ENCODE measurements at regions not wholly inside any gene's neighbourhood (a gene's known extent, or its start where the extent isn't known, plus 50 kb on each side); places are given as distances from the start of the nearest gene placed in this dataset.

DNA sequence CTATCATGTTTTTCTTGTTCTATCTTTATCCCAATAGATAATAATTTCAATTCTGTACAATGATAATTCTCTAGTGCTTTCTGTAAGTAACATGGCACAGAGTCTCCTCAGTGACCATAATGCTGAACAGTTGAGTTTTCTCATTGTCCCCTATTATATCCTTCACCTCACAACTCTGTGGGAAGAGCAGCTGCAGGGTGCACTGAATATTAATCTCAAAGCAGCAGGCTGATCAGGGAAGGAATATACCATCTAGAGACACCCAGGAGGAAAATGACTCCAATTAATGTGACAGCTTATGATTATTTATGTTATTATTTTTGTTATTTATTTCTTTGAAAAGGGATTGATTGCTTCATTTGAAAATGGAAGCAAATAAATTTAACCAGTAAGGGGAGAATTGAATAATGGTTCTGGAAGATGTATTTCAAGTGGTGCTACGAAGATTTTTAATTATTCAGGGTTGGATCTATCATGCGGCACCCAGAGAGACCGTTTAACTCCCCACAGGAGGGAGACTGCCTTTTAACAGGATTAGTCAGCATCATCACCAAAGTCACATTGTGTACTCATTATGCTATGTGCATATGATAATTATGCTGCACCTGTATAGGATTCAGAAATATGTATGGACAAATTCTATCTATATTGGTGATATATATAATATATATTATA is 1015.7 kb upstream of the GOT2 start:
- H3K36me3 Mint-ChIP-seq (ENCODE audit: low read depth): no peaks in the 10 kb centered on the region
- H3K27me3 Mint-ChIP-seq (ENCODE audit: insufficient read depth): no peaks in the 10 kb centered on the region
- no peak for DNase-seq (ENCODE audit: low spot score)
- no peak overlapping the region for H3K4me3 Mint-ChIP-seq
- no peak overlapping the region for H3K27ac Mint-ChIP-seq
- H3K9me3 Mint-ChIP-seq: peaks cover 7% of the 10 kb centered on the region
- intact Hi-C loops (cut with micrococcal nuclease): no loop called here
- no peaks in the 10 kb centered on the region for H3K4me1 Mint-ChIP-seq (ENCODE audit: low read depth)

- Mint-ChIP-seq H3K9me3 (peaks cover 7% of the 10 kb centered on the region), H3K4me3 (no peak overlapping the region), H3K27me3 (ENCODE audit: insufficient read depth) (no peaks in the 10 kb centered on the region), H3K36me3 (ENCODE audit: low read depth) (no peaks in the 10 kb centered on the region), H3K4me1 (ENCODE audit: low read depth) (no peaks in the 10 kb centered on the region), H3K27ac (no peak overlapping the region)
- DNase-seq (ENCODE audit: low spot score): no peak
- intact Hi-C loops (cut with micrococcal nuclease): no loop called here
These were observed 1014.4 kb upstream of the GOT2 start for GRCh38 chr16:59748531-59748930.

GRCh38 chr16:59743504-59743903 is 1009.4 kb upstream of the GOT2 start:
- Mint-ChIP-seq H3K4me3 (no peak overlapping the region), H3K27me3 (ENCODE audit: insufficient read depth) (no peaks in the 10 kb centered on the region), H3K9me3 (peaks cover 5% of the 10 kb centered on the region), H3K36me3 (ENCODE audit: low read depth) (no peaks in the 10 kb centered on the region), H3K4me1 (ENCODE audit: low read depth) (no peaks in the 10 kb centered on the region), H3K27ac (no peak overlapping the region)
- intact Hi-C loops (cut with micrococcal nuclease): no loop called here
- DNase-seq (ENCODE audit: low spot score): no peak

DNA sequence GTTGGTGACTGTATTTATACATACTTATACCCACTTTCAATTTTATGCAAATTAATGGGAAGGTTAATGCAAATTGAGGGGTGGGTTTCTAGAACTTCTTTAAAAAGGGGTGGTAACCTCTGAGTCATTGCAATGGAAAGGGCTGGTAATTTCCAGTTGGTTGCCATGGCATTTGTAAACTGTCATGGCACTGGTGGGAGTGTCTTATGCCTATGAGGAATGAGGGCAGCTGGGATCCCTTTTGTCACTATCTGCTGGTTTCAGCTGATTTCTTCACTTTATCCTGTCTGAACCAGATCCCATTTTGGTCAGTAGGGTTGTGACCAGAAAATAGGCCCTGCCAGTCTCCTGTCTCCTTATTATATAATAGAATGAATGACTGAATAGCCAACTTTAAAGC is 1006.7 kb upstream of the GOT2 start:
- Mint-ChIP-seq H3K9me3 (peaks cover 11% of the 10 kb centered on the region), H3K36me3 (ENCODE audit: low read depth) (no peaks in the 10 kb centered on the region), H3K27ac (no peak overlapping the region), H3K4me1 (ENCODE audit: low read depth) (no peaks in the 10 kb centered on the region), H3K4me3 (no peak overlapping the region), H3K27me3 (ENCODE audit: insufficient read depth) (no peaks in the 10 kb centered on the region)
- no peak for DNase-seq (ENCODE audit: low spot score)
- intact Hi-C loops (cut with micrococcal nuclease): no loop called here

DNA sequence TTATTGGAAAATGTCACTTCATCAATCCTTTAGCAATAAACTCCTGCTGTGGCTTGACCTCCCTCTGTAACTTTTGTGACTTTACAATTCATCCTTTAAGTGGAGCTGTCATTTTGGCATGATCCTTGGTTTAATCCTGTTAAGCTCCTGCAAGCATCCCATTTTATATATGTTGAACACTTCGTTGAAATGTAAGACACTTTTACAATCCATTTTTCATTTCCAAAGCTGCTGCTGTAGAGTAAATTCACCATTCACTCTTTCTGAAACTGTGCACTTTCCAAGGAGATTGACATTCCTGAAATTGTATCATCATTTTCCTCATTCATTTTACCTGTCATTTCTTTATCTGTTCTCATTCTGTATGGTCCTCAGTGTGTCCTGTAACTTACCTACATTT is 1003.2 kb upstream of the GOT2 start:
- H3K27me3 Mint-ChIP-seq (ENCODE audit: insufficient read depth): no peaks in the 10 kb centered on the region
- no peak overlapping the region for H3K27ac Mint-ChIP-seq
- no peak for DNase-seq (ENCODE audit: low spot score)
- H3K36me3 Mint-ChIP-seq (ENCODE audit: low read depth): no peaks in the 10 kb centered on the region
- H3K4me1 Mint-ChIP-seq (ENCODE audit: low read depth): no peaks in the 10 kb centered on the region
- H3K9me3 Mint-ChIP-seq: peaks cover 7% of the 10 kb centered on the region
- intact Hi-C loops (cut with micrococcal nuclease): no loop called here
- no peak overlapping the region for H3K4me3 Mint-ChIP-seq

DNA sequence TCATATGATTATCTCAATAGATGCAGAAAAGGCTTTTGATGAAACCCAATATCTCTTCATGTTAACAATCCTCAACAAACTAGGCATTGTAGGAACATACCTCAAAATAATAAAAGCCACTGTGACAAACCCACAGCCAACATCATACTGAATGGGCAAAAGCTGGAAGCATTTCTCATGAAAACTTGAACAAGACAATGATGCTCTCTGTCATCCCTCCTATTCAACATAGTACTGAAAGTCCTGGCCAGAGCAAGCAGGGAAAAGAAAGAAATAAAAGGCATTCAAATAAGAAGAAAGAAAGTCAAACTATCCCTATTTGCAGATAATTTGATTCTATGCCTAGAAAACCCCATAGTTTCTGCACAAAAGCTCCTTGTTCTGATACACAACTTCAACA is 999.2 kb upstream of the GOT2 start:
- intact Hi-C loops (cut with micrococcal nuclease): no loop called here
- no peak for DNase-seq (ENCODE audit: low spot score)
- H3K27me3 Mint-ChIP-seq (ENCODE audit: insufficient read depth): no peaks in the 10 kb centered on the region
- no peaks in the 10 kb centered on the region for H3K4me1 Mint-ChIP-seq (ENCODE audit: low read depth)
- H3K9me3 Mint-ChIP-seq: peaks cover 10% of the 10 kb centered on the region
- H3K27ac Mint-ChIP-seq: no peak overlapping the region
- H3K4me3 Mint-ChIP-seq: no peak overlapping the region
- H3K36me3 Mint-ChIP-seq (ENCODE audit: low read depth): no peaks in the 10 kb centered on the region

DNA sequence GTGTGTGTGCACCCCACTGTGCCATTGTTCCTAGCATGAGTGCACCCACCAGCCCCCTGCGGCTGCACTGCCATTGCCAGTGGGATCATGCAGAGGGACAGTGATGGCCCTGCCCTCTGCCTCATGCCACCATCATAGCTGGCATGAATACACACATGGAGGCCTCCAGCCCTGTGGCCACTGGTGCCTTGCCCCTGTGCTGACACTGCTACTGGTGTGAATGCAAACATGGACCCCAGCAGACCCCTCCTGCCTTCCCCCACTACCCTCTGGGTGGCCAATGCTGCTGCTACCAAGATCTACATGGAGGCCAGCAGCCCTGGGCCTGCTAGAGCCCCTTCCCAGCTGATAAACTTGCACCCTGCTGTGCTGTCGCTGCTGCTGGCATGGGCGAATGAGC is 995.5 kb upstream of the GOT2 start:
- no peaks in the 10 kb centered on the region for H3K27me3 Mint-ChIP-seq (ENCODE audit: insufficient read depth)
- no peaks in the 10 kb centered on the region for H3K4me1 Mint-ChIP-seq (ENCODE audit: low read depth)
- H3K9me3 Mint-ChIP-seq: peaks cover 7% of the 10 kb centered on the region
- no peak overlapping the region for H3K27ac Mint-ChIP-seq
- no peak for DNase-seq (ENCODE audit: low spot score)
- H3K4me3 Mint-ChIP-seq: no peak overlapping the region
- no peaks in the 10 kb centered on the region for H3K36me3 Mint-ChIP-seq (ENCODE audit: low read depth)
- intact Hi-C loops (cut with micrococcal nuclease): no loop called here

GRCh38 chr16:59719121-59719520 is 985.0 kb upstream of the GOT2 start:
- Mint-ChIP-seq H3K9me3 (no peaks in the 10 kb centered on the region), H3K27me3 (ENCODE audit: insufficient read depth) (no peaks in the 10 kb centered on the region), H3K4me3 (no peak overlapping the region), H3K36me3 (ENCODE audit: low read depth) (no peaks in the 10 kb centered on the region), H3K4me1 (ENCODE audit: low read depth) (no peaks in the 10 kb centered on the region), H3K27ac (no peak overlapping the region)
- intact Hi-C loops (cut with micrococcal nuclease): no loop called here
- no peak for DNase-seq (ENCODE audit: low spot score)

GRCh38 chr16:59707436-59708226 is 973.5 kb upstream of the GOT2 start:
- H3K4me1 Mint-ChIP-seq (ENCODE audit: low read depth): no peaks in the 10 kb centered on the region
- intact Hi-C loops (cut with micrococcal nuclease): no loop called here
- no peaks in the 10 kb centered on the region for H3K27me3 Mint-ChIP-seq (ENCODE audit: insufficient read depth)
- no peak overlapping the region for H3K4me3 Mint-ChIP-seq
- no peaks in the 10 kb centered on the region for H3K36me3 Mint-ChIP-seq (ENCODE audit: low read depth)
- no peak for DNase-seq (ENCODE audit: low spot score)
- H3K27ac Mint-ChIP-seq: no peak overlapping the region
- peaks cover 3% of the 10 kb centered on the region for H3K9me3 Mint-ChIP-seq

GRCh38 chr16:59701963-59702930 is 968.1 kb upstream of the GOT2 start:
- no peaks in the 10 kb centered on the region for H3K9me3 Mint-ChIP-seq

DNA sequence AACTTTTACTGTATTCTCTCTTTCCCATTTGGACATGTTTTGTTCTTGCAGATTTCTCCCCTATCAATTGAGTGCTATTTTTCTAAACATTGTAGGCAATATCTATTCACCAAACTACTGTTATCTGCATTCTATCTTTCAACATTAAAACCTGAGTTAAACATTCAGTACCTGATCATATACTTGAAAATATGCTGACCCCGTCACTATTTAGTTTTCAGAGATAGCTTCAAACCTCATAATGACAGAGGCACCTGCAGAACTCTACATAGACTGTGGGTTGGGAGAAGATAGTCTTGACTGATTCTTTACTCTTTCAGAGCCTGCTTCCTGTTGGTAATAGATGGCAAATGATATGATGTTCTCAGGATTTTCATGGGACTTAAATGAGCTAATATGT is 965.7 kb upstream of the GOT2 start:
- intact Hi-C loops (cut with micrococcal nuclease): no loop called here
- H3K4me1 Mint-ChIP-seq (ENCODE audit: low read depth): no peaks in the 10 kb centered on the region

More at GRCh38 chr16:59701963-59702930, 968.1 kb upstream of the GOT2 start:
- Mint-ChIP-seq H3K4me3 (no peak overlapping the region), H3K4me1 (ENCODE audit: low read depth) (no peaks in the 10 kb centered on the region), H3K27me3 (ENCODE audit: insufficient read depth) (no peaks in the 10 kb centered on the region), H3K36me3 (ENCODE audit: low read depth) (no peaks in the 10 kb centered on the region), H3K27ac (no peak overlapping the region)
- intact Hi-C loops (cut with micrococcal nuclease): no loop called here
- DNase-seq (ENCODE audit: low spot score): no peak

GRCh38 chr16:59698346-59699020 is 964.4 kb upstream of the GOT2 start:
- no peak overlapping the region for H3K27ac Mint-ChIP-seq
- peaks cover 4% of the 10 kb centered on the region for H3K9me3 Mint-ChIP-seq
- H3K4me1 Mint-ChIP-seq (ENCODE audit: low read depth): no peaks in the 10 kb centered on the region
- intact Hi-C loops (cut with micrococcal nuclease): no loop called here
- H3K27me3 Mint-ChIP-seq (ENCODE audit: insufficient read depth): no peaks in the 10 kb centered on the region
- H3K4me3 Mint-ChIP-seq: no peak overlapping the region
- DNase-seq (ENCODE audit: low spot score): no peak
- H3K36me3 Mint-ChIP-seq (ENCODE audit: low read depth): no peaks in the 10 kb centered on the region

More for the DNA sequence above, 965.7 kb upstream of the GOT2 start:
- H3K36me3 Mint-ChIP-seq (ENCODE audit: low read depth): no peaks in the 10 kb centered on the region
- no peak overlapping the region for H3K27ac Mint-ChIP-seq
- no peak for DNase-seq (ENCODE audit: low spot score)
- no peaks in the 10 kb centered on the region for H3K9me3 Mint-ChIP-seq
- H3K27me3 Mint-ChIP-seq (ENCODE audit: insufficient read depth): no peaks in the 10 kb centered on the region
- H3K4me3 Mint-ChIP-seq: no peak overlapping the region
